ENCODE measurements at regions not wholly inside any gene's neighbourhood (a gene's known extent, or its start where the extent isn't known, plus 50 kb on each side); places are given as distances from the start of the nearest gene placed in this dataset.

DNA sequence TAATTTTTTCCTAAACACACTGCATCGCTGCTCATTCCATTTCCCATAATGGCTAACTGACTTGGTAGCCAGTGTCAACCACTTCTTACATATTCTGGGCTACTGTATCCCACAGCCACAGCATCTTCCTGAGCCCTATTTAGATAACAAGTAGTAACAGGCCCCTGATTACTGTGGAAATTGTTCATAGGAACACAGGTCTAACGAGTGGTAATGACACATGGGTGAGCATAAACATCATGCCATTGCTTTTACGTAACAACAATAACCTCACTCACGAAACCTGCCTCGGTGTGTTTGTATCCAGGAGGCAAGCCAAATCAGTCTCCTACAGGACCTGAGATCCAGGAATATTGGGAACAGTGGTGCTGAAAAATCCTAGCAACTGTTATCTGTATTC, 438.6 kb downstream of the KLF5 start:
- peaks cover 15% of the 10 kb centered on the region for H3K4me1 ChIP-seq (ENCODE audit: insufficient read depth, poor library complexity, severe bottlenecking)
- peak overlapping the region; percentile 41 for H3K27ac ChIP-seq (ENCODE audit: poor library complexity, severe bottlenecking)
- no peak overlapping the region for H3K4me3 ChIP-seq (ENCODE audit: severe bottlenecking)
- no peaks in the 10 kb centered on the region for H3K9me3 ChIP-seq (ENCODE audit: severe bottlenecking)
- H3K27me3 ChIP-seq (ENCODE audit: insufficient read depth, poor library complexity, severe bottlenecking), result no peaks in the 10 kb centered on the region
- H3K36me3 ChIP-seq (ENCODE audit: low read depth), result no peaks in the 10 kb centered on the region
- ATAC-seq (ENCODE audit: low read depth), result peak; percentile 86
- no peak for DNase-seq (ENCODE audit: low spot score)
- no peak for TF ChIP-seq CTCF (IDR thresholded peaks at IDR 0.05; ENCODE audit: poor library complexity, severe bottlenecking)

DNA sequence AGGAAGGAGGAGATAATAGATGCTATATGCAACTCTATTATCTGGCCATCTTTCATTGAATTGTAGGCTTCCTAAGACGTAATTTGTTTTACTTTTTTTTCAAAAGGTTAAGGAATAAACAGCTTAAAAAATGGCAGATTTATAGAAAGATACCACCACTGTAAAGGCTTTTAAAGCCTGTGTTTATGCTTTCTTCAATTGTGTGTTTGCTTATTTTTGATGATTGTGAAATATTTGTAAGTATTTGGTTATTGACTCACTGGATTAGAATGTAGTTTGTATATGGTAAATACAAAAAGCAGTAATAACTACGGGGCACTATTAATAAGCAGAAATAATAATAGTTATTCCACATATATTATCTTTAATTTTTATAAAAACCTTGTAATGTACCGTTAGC, 437.9 kb downstream of the KLF5 start:
- H3K4me1 ChIP-seq (ENCODE audit: insufficient read depth, poor library complexity, severe bottlenecking), result peaks cover 15% of the 10 kb centered on the region
- H3K36me3 ChIP-seq (ENCODE audit: low read depth), result no peaks in the 10 kb centered on the region
- H3K9me3 ChIP-seq (ENCODE audit: severe bottlenecking), result no peaks in the 10 kb centered on the region
- peak overlapping the region; percentile 41 for H3K27ac ChIP-seq (ENCODE audit: poor library complexity, severe bottlenecking)
- DNase-seq (ENCODE audit: low spot score), result no peak
- TF ChIP-seq CTCF (IDR thresholded peaks at IDR 0.05; ENCODE audit: poor library complexity, severe bottlenecking), result no peak
- H3K4me3 ChIP-seq (ENCODE audit: severe bottlenecking), result no peak overlapping the region
- no peaks in the 10 kb centered on the region for H3K27me3 ChIP-seq (ENCODE audit: insufficient read depth, poor library complexity, severe bottlenecking)
- peak; percentile 48; the same call in 1 of the 3 replicates for ATAC-seq (ENCODE audit: low read depth)

DNA sequence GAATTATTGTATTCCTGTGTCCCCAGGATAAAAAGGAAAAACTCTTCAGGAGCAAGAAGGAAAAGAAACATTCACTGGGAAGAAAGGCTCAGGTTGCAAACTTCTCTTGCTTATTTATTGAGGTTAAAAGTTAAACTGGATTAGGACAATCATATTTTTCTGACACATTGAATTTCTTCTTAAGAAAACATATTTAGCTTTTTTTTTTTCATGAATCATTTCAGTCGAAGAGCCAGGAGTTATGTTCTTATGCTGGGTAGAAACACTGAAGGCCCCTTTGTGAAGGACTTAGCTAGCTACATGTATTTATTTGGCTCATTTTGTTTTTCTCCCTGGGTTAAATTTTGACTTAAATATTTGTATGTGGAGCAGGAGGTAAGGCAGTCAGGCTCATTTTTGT, 434.0 kb downstream of the KLF5 start:
- ATAC-seq (ENCODE audit: low read depth), result no peak
- no peak overlapping the region for H3K4me3 ChIP-seq (ENCODE audit: severe bottlenecking)
- no peak for DNase-seq (ENCODE audit: low spot score)
- H3K9me3 ChIP-seq (ENCODE audit: severe bottlenecking), result no peaks in the 10 kb centered on the region
- H3K4me1 ChIP-seq (ENCODE audit: insufficient read depth, poor library complexity, severe bottlenecking), result peaks cover 15% of the 10 kb centered on the region
- no peak for TF ChIP-seq CTCF (IDR thresholded peaks at IDR 0.05; ENCODE audit: poor library complexity, severe bottlenecking)
- H3K27ac ChIP-seq (ENCODE audit: poor library complexity, severe bottlenecking), result no peak overlapping the region
- H3K27me3 ChIP-seq (ENCODE audit: insufficient read depth, poor library complexity, severe bottlenecking), result no peaks in the 10 kb centered on the region
- no peaks in the 10 kb centered on the region for H3K36me3 ChIP-seq (ENCODE audit: low read depth)

DNA sequence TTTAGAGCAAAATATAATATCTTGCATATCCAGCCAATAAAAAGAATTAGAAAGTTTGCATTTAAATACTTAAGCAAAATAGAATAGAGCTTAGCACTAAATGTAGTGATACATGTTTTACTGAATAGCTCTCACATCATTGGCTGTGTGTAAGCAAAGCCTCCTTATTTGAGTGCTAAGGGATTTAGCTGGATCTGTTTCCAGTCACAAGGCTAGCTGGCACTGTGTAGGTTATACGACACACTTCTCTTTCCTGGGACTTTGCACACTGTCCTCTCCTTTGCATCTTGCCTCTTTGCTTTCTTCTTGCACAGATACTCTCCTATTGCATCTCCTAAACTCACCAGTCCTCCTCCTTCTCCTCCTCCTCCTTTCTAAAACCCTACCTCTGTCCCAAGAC, 423.8 kb downstream of the KLF5 start:
- TF ChIP-seq CTCF (IDR thresholded peaks at IDR 0.05; ENCODE audit: poor library complexity, severe bottlenecking), result no peak
- DNase-seq (ENCODE audit: low spot score) (no peak), ATAC-seq (ENCODE audit: low read depth) (no peak)
- Histone ChIP-seq H3K27ac (ENCODE audit: poor library complexity, severe bottlenecking) (no peak overlapping the region), H3K36me3 (ENCODE audit: low read depth) (no peaks in the 10 kb centered on the region), H3K27me3 (ENCODE audit: insufficient read depth, poor library complexity, severe bottlenecking) (no peaks in the 10 kb centered on the region), H3K4me3 (ENCODE audit: severe bottlenecking) (no peak overlapping the region), H3K4me1 (ENCODE audit: insufficient read depth, poor library complexity, severe bottlenecking) (no peaks in the 10 kb centered on the region), H3K9me3 (ENCODE audit: severe bottlenecking) (no peaks in the 10 kb centered on the region)

- ATAC-seq (ENCODE audit: low read depth) (no peak), DNase-seq (ENCODE audit: low spot score) (no peak)
These were observed 423.2 kb downstream of the KLF5 start for GRCh38 chr13:73481886-73482445.

More at GRCh38 chr13:73481886-73482445, 423.2 kb downstream of the KLF5 start:
- no peaks in the 10 kb centered on the region for H3K36me3 ChIP-seq (ENCODE audit: low read depth)
- H3K4me1 ChIP-seq (ENCODE audit: insufficient read depth, poor library complexity, severe bottlenecking), result no peaks in the 10 kb centered on the region
- H3K27me3 ChIP-seq (ENCODE audit: insufficient read depth, poor library complexity, severe bottlenecking), result no peaks in the 10 kb centered on the region
- no peaks in the 10 kb centered on the region for H3K9me3 ChIP-seq (ENCODE audit: severe bottlenecking)
- H3K4me3 ChIP-seq (ENCODE audit: severe bottlenecking), result no peak overlapping the region
- no peak for TF ChIP-seq CTCF (IDR thresholded peaks at IDR 0.05; ENCODE audit: poor library complexity, severe bottlenecking)
- H3K27ac ChIP-seq (ENCODE audit: poor library complexity, severe bottlenecking), result no peak overlapping the region
